ENCODE measurements at regions not wholly inside any gene's neighbourhood (a gene's known extent, or its start where the extent isn't known, plus 50 kb on each side); places are given as distances from the start of the nearest gene placed in this dataset.

- H3K27me3 ChIP-seq (ENCODE audit: control insufficient read depth, insufficient read depth, low read length), result no peaks in the 10 kb centered on the region
- no peak overlapping the region for H3K9ac ChIP-seq (ENCODE audit: low read depth, low read length)
- H3K4me1 ChIP-seq (ENCODE audit: control insufficient read depth, insufficient read depth, low read length), result no peaks in the 10 kb centered on the region
- H3K4me3 ChIP-seq (ENCODE audit: low read depth, low read length), result no peak overlapping the region
- no peaks in the 10 kb centered on the region for H3K9me3 ChIP-seq (ENCODE audit: control insufficient read depth, insufficient read depth, low read length)
- no peaks in the 10 kb centered on the region for H3K36me3 ChIP-seq (ENCODE audit: control insufficient read depth, insufficient read depth, low read length)
These were observed 56.3 kb upstream of the BACE2 start for GRCh38 chr21:41111681-41112080.

- Histone ChIP-seq H3K36me3 (ENCODE audit: control insufficient read depth, insufficient read depth, low read length) (no peaks in the 10 kb centered on the region), H3K4me3 (ENCODE audit: low read depth, low read length) (no peak overlapping the region), H3K9ac (ENCODE audit: low read depth, low read length) (no peak overlapping the region), H3K9me3 (ENCODE audit: control insufficient read depth, insufficient read depth, low read length) (no peaks in the 10 kb centered on the region), H3K4me1 (ENCODE audit: control insufficient read depth, insufficient read depth, low read length) (no peaks in the 10 kb centered on the region), H3K27me3 (ENCODE audit: control insufficient read depth, insufficient read depth, low read length) (no peaks in the 10 kb centered on the region)
These were observed 54.9 kb upstream of the BACE2 start for GRCh38 chr21:41112740-41113692.

- H3K36me3 ChIP-seq (ENCODE audit: control insufficient read depth, insufficient read depth, low read length), result no peaks in the 10 kb centered on the region
- H3K27me3 ChIP-seq (ENCODE audit: control insufficient read depth, insufficient read depth, low read length), result no peaks in the 10 kb centered on the region
- no peak overlapping the region for H3K9ac ChIP-seq (ENCODE audit: low read depth, low read length)
- no peaks in the 10 kb centered on the region for H3K4me1 ChIP-seq (ENCODE audit: control insufficient read depth, insufficient read depth, low read length)
- H3K4me3 ChIP-seq (ENCODE audit: low read depth, low read length), result no peak overlapping the region
- H3K9me3 ChIP-seq (ENCODE audit: control insufficient read depth, insufficient read depth, low read length), result no peaks in the 10 kb centered on the region
These were observed 52.1 kb upstream of the BACE2 start for GRCh38 chr21:41115851-41116250.
